ENCODE measurements at regions not wholly inside any gene's neighbourhood (a gene's known extent, or its start where the extent isn't known, plus 50 kb on each side); places are given as distances from the start of the nearest gene placed in this dataset.

GRCh38 chr2:149719695-149720094 lies 132.1 kb upstream of the MMADHC start:
- no peak for DNase-seq (ENCODE audit: low read depth)
- no peak overlapping the region for H3K4me3 ChIP-seq (ENCODE audit: control insufficient read depth, low read depth, low read length)
- TF ChIP-seq, protein P1, sequence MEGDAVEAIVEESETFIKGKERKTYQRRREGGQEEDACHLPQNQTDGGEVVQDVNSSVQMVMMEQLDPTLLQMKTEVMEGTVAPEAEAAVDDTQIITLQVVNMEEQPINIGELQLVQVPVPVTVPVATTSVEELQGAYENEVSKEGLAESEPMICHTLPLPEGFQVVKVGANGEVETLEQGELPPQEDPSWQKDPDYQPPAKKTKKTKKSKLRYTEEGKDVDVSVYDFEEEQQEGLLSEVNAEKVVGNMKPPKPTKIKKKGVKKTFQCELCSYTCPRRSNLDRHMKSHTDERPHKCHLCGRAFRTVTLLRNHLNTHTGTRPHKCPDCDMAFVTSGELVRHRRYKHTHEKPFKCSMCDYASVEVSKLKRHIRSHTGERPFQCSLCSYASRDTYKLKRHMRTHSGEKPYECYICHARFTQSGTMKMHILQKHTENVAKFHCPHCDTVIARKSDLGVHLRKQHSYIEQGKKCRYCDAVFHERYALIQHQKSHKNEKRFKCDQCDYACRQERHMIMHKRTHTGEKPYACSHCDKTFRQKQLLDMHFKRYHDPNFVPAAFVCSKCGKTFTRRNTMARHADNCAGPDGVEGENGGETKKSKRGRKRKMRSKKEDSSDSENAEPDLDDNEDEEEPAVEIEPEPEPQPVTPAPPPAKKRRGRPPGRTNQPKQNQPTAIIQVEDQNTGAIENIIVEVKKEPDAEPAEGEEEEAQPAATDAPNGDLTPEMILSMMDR (conservative IDR thresholded peaks at IDR 0.05; ENCODE audit: control insufficient read depth, insufficient read depth, low read depth, low read length): no peak

GRCh38 chr2:149716687-149717086 lies 129.1 kb upstream of the MMADHC start:
- no peak for DNase-seq (ENCODE audit: low read depth)
- TF ChIP-seq, protein P1 (conservative IDR thresholded peaks at IDR 0.05; ENCODE audit: control insufficient read depth, insufficient read depth, low read depth, low read length): no peak
- no peak overlapping the region for H3K4me3 ChIP-seq (ENCODE audit: control insufficient read depth, low read depth, low read length)

GRCh38 chr2:149715894-149716293 lies 128.3 kb upstream of the MMADHC start:
- TF ChIP-seq, protein P1 (conservative IDR thresholded peaks at IDR 0.05; ENCODE audit: control insufficient read depth, insufficient read depth, low read depth, low read length): no peak
- DNase-seq (ENCODE audit: low read depth): no peak
- no peak overlapping the region for H3K4me3 ChIP-seq (ENCODE audit: control insufficient read depth, low read depth, low read length)

- TF ChIP-seq, protein P1 (conservative IDR thresholded peaks at IDR 0.05; ENCODE audit: control insufficient read depth, insufficient read depth, low read depth, low read length): peak; percentile 86
Measured at GRCh38 chr2:149715005-149715592, 127.5 kb upstream of the MMADHC start.

DNA sequence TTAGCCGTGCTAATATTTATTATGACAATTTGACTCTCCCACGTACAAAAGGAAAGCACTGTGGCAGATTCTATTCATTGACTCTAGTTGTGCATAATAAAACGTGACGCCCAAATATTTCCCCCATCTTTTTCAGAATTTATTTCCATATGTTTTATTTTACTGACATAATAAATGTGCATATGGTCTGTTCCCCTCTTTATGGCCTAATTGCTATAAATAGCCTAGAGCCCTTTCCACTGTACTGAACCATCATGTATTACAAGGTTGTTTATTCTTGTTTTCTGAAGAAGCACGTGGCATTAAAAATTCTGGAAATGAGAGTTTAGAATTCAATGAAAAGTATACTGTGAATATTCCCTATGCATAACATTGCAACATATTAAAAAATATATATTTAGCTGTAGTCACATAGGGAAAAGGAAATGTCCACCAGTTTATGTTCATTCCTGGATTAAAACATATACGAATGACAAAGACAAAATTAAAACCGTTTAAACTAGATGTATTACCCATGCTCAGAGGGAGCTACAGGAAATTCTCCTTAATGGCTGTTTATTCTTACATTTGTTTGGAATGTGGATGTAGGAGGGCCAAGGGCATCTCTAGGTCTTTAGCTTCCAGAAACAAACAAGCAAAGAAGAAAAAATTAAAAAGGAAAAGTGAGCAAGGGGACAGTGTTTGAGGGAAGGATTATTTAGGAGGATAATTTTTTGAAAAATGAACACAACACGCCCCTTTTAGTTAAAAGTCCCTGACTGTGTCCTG lies 122.1 kb upstream of the MMADHC start:
- no peak for DNase-seq (ENCODE audit: low read depth)
- H3K4me3 ChIP-seq (ENCODE audit: control insufficient read depth, low read depth, low read length): no peak overlapping the region
- TF ChIP-seq, protein P1 (conservative IDR thresholded peaks at IDR 0.05; ENCODE audit: control insufficient read depth, insufficient read depth, low read depth, low read length): no peak

More at GRCh38 chr2:149715005-149715592, 127.5 kb upstream of the MMADHC start:
- peak; percentile 67 for DNase-seq (ENCODE audit: low read depth)
- H3K4me3 ChIP-seq (ENCODE audit: control insufficient read depth, low read depth, low read length): no peak overlapping the region

- TF ChIP-seq, protein P1 (conservative IDR thresholded peaks at IDR 0.05; ENCODE audit: control insufficient read depth, insufficient read depth, low read depth, low read length): no peak
- no peak for DNase-seq (ENCODE audit: low read depth)
- no peak overlapping the region for H3K4me3 ChIP-seq (ENCODE audit: control insufficient read depth, low read depth, low read length)
Measured at GRCh38 chr2:149703281-149703680, 115.7 kb upstream of the MMADHC start.
